ENCODE measurements at regions not wholly inside any gene's neighbourhood (a gene's known extent, or its start where the extent isn't known, plus 50 kb on each side); places are given as distances from the start of the nearest gene placed in this dataset.
"Not testable (repeated sequence)": the region's sequence is repeated elsewhere in the genome, so short reads cannot be mapped to it uniquely, and the experiment has no call there.

- DNase-seq: no peak
Observed at GRCh38 chr2:59856391-59856790, 697.1 kb downstream of the BCL11A start.

- no peak for DNase-seq
Observed at GRCh38 chr2:59853032-59853431, 700.4 kb downstream of the BCL11A start.

- no peak for DNase-seq
Observed at GRCh38 chr2:59851836-59852475, 701.5 kb downstream of the BCL11A start.

GRCh38 chr2:59850554-59850953, 702.9 kb downstream of the BCL11A start:
- DNase-seq: no peak

GRCh38 chr2:59833941-59834340, 719.5 kb downstream of the BCL11A start:
- DNase-seq: no peak

- no peak for DNase-seq
Observed at GRCh38 chr2:59830601-59831000, 722.9 kb downstream of the BCL11A start.

- no peak for DNase-seq
Observed at GRCh38 chr2:59827677-59828076, 725.8 kb downstream of the BCL11A start.

GRCh38 chr2:59826177-59826576, 727.3 kb downstream of the BCL11A start:
- no peak for DNase-seq

GRCh38 chr2:59824314-59824713, 729.1 kb downstream of the BCL11A start:
- no peak for DNase-seq

GRCh38 chr2:59816075-59816474, 737.4 kb downstream of the BCL11A start:
- DNase-seq: no peak

GRCh38 chr2:59810283-59810682, 743.2 kb downstream of the BCL11A start:
- not testable (repeated sequence) for DNase-seq

GRCh38 chr2:59806486-59806885, 747.0 kb downstream of the BCL11A start:
- no peak for DNase-seq

- DNase-seq: no peak
Observed at GRCh38 chr2:59804732-59805131, 748.7 kb downstream of the BCL11A start.

- no peak for DNase-seq
Observed at GRCh38 chr2:59803586-59803985, 749.9 kb downstream of the BCL11A start.

- DNase-seq: no peak
Observed at GRCh38 chr2:59798687-59799232, 754.7 kb downstream of the BCL11A start.

GRCh38 chr2:59791004-59791618, 762.3 kb downstream of the BCL11A start:
- no peak for DNase-seq

- DNase-seq: no peak
Observed at GRCh38 chr2:59790186-59791003, 763.1 kb downstream of the BCL11A start.

GRCh38 chr2:59789523-59789922, 763.9 kb downstream of the BCL11A start:
- DNase-seq: no peak

- DNase-seq: no peak
Observed at GRCh38 chr2:59787095-59787494, 766.4 kb downstream of the BCL11A start.

GRCh38 chr2:59786684-59787083, 766.8 kb downstream of the BCL11A start:
- DNase-seq: no peak

- DNase-seq: no peak
Observed at GRCh38 chr2:59779571-59779970, 773.9 kb downstream of the BCL11A start.

- DNase-seq: no peak
Observed at GRCh38 chr2:59777120-59777519, 776.3 kb downstream of the BCL11A start.

GRCh38 chr2:59776726-59777008, 776.8 kb downstream of the BCL11A start:
- DNase-seq: no peak

- no peak for DNase-seq
Observed at GRCh38 chr2:59774821-59775433, 778.5 kb downstream of the BCL11A start.
